Erythroblast (primary cell): ENCODE measurements at regions not wholly inside any gene's neighbourhood (a gene's known extent, or its start where the extent isn't known, plus 50 kb on each side); places are given as distances from the start of the nearest gene placed in this dataset.

Source experiments
- GATA1 ChIP-seq: IDR thresholded peaks from 2 replicates; pipeline ENCODE4 v1.6.1; 2011; ENCODE audit warnings: low read depth, mild to moderate bottlenecking, control low read depth, low read length, moderate library complexity
- POLR2A ChIP-seq: IDR thresholded peaks from 2 replicates; pipeline ENCODE4 v1.6.1; 2011; ENCODE audit warnings: mild to moderate bottlenecking, low read length

DNA sequence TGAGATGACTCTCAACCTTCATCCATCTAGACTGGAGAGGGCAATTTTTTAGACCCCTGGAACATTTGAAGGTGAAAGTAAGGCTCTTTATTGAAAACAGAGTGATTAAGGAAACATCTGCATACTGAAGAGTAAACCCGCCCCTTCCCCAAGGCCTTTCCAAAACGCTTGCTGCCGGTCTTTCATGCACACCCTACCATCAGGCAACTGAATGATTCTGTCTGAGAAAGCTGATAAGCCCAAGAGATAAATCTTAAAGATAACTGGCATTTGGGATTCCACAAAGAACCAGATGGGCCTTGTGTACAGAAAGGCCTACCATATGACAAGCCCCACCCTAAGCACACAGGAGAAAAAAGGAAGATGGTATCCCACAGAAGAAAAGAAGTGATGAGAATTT is 54.4 kb upstream of the PIK3R1 start:
- TF ChIP-seq POLR2A = no peak
- no peak for TF ChIP-seq GATA1
